SH-SY5Y (cell line): ENCODE measurements at regions not wholly inside any gene's neighbourhood (a gene's known extent, or its start where the extent isn't known, plus 50 kb on each side); places are given as distances from the start of the nearest gene placed in this dataset.

Experiments
- GATA2 ChIP-seq: IDR thresholded peaks from 2 replicates; pipeline ENCODE4 v1.6.1; 2011; ENCODE audit warnings: mild to moderate bottlenecking, low read depth, low read length
- GATA3 ChIP-seq: IDR thresholded peaks from 2 replicates; pipeline ENCODE4 v1.6.1; 2011; ENCODE audit warnings: low read depth, mild to moderate bottlenecking, low read length, moderate library complexity

- no peak for TF ChIP-seq GATA3
- TF ChIP-seq GATA2, result no peak
These were observed 75.9 kb upstream of the CYRIA start for GRCh38 chr2:16741498-16741897.
